Esophagus squamous epithelium (tissue), 5 donors: ENCODE measurements at regions not wholly inside any gene's neighbourhood (a gene's known extent, or its start where the extent isn't known, plus 50 kb on each side); places are given as distances from the start of the nearest gene placed in this dataset.

Source experiments
- DNase-seq: peaks from one replicate; lab custom pipeline; 2025; lab: John Stamatoyannopoulos, UW
- H3K27ac ChIP-seq, 4 donors: fragments of 200-600 bp; sonication (generic); one replicate each; pipeline ENCODE4 v1.5.1; 2016 to 2019; ENCODE audit warnings: mild to moderate bottlenecking in 1 of 4
- H3K27me3 ChIP-seq, 4 donors: fragments of 200-600 bp; sonication (generic); 1 replicate in 3 of 4; 2 replicates in 1 of 4; pipeline versions ENCODE4 v1.5.1 to v1.6.0; 2017 to 2021; ENCODE audit warnings: antibody characterized with exemption in 1 of 4
- H3K36me3 ChIP-seq, 3 donors: fragments of 200-600 bp; sonication (generic); one replicate each; pipeline ENCODE4 v1.5.1; 2016 to 2019
- H3K4me1 ChIP-seq, 3 donors: fragments of 200-600 bp; sonication (generic); one replicate each; pipeline ENCODE4 v1.5.1; 2017 to 2019
- H3K4me3 ChIP-seq, 4 donors: fragments of 200-600 bp; sonication (generic); 1 replicate in 3 of 4; 2 replicates in 1 of 4; pipeline ENCODE4 v1.5.1; 2016 to 2019; ENCODE audit warnings: mild to moderate bottlenecking in 2 of 4, moderate library complexity in 1 of 4
- H3K9me3 ChIP-seq, 3 donors: fragments of 200-600 bp; sonication (generic); one replicate each; pipeline ENCODE4 v1.5.1; 2016 to 2019
- POLR2A ChIP-seq, 4 donors: fragments of 450-650 bp; IDR thresholded peaks; one replicate each; pipeline ENCODE4 v1.6.1; 2017; ENCODE audit warnings: antibody characterized with exemption in 4 of 4, mild to moderate bottlenecking in 4 of 4, moderate library complexity in 3 of 4
- WGBS, 2 donors: methylation state at CpG; one replicate each; pipeline ENCODE4 v1.1.5; 2018; 5-methylcytosine and 5-hydroxymethylcytosine counted together
- intact Hi-C: fragments of 100-400 bp; cut with DNase I; formaldehyde crosslinking; loops from one replicate; pipeline ENCODE4 v1.15.0; 2022
- TF ChIP-seq, protein P1 (sequence below), 6 experiments: fragments of 450-650 bp in 4 of 6; fragments of 200-600 bp in 2 of 6; sonication (generic) in 2 of 6; IDR thresholded peaks; one replicate each; pipeline ENCODE4 v1.5.1; 2016 to 2019; ENCODE audit warnings: antibody characterized with exemption in 6 of 6, mild to moderate bottlenecking in 4 of 6, moderate library complexity in 4 of 6
- donor health status: DM: yes; HTN: yes; CAD: no.

DNA sequence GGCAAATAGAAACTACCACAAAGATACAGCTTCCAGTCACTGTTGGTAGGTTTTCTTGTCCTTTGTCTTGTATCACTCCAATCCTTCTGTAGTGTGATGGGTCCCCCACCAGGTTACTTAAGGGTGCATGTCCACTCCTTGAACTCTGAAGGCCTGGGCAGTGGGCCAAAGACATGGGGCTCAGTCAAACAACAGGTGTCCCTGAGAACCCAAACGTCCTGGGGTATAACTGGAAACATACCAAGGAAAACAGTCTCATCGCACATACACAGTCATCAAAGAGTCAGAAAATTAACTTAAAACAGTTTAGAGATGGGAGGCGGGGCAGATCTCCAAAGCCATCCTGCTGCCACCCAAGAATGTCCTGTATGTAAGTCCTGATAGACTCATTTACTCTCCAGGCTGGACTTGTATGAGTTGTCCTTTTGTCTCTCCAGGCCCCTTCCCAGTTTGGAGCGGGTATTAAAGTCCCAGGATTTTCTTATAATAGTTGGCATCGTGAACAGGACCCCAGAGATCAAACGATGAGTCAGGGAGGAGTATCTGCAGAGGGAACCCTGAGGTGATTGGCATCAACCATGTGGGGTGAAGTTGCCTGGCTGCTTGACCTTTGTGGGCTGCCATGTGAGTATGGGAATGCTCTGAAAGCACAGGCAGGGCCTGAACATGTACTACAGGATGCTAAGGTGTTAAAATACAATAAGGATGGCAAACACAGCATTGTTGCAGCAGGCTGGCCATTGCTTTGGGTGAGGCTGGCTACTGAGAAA, 613.2 kb upstream of the KLF12 start:
- no peak for TF ChIP-seq POLR2A (IDR thresholded peaks at IDR 0.05)
- TF ChIP-seq, protein P1, sequence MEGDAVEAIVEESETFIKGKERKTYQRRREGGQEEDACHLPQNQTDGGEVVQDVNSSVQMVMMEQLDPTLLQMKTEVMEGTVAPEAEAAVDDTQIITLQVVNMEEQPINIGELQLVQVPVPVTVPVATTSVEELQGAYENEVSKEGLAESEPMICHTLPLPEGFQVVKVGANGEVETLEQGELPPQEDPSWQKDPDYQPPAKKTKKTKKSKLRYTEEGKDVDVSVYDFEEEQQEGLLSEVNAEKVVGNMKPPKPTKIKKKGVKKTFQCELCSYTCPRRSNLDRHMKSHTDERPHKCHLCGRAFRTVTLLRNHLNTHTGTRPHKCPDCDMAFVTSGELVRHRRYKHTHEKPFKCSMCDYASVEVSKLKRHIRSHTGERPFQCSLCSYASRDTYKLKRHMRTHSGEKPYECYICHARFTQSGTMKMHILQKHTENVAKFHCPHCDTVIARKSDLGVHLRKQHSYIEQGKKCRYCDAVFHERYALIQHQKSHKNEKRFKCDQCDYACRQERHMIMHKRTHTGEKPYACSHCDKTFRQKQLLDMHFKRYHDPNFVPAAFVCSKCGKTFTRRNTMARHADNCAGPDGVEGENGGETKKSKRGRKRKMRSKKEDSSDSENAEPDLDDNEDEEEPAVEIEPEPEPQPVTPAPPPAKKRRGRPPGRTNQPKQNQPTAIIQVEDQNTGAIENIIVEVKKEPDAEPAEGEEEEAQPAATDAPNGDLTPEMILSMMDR (IDR thresholded peaks at IDR 0.05): no peak
- Histone ChIP-seq H3K9me3 (no peaks in the 10 kb centered on the region), H3K36me3 (no peaks in the 10 kb centered on the region), H3K4me3 (no peak overlapping the region), H3K27me3 (no peaks in the 10 kb centered on the region), H3K4me1 (no peaks in the 10 kb centered on the region), H3K27ac (no peak overlapping the region)
- WGBS, 2 donors: 70 to 75% methylated on average over 5 to 6 of the region's 6 CpGs
- intact Hi-C loops: no loop called here
- no peak for DNase-seq

DNA sequence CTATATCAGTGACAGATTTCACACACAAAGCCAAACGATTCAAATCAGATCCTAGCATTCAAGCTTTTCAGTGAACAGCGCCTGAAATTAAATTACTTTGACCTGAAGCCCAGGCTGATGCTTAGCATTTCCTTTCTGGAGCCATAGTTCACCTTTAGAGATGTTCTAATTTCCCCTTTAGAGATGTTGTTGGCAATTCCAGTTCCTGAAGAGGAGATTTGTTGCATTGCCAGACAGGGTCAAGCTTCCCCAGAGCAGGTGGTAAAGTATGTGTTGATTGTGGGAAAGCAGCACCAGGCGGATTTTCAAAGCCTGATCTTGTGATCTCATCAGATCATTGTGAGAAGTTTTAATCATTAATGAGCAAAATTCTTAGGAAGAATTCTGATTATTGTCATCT, 609.8 kb upstream of the KLF12 start:
- WGBS, 2 donors: 68 to 81% methylated on average over 3 of the region's 3 CpGs
- Histone ChIP-seq H3K27me3 (no peaks in the 10 kb centered on the region), H3K27ac (no peak overlapping the region), H3K36me3 (no peaks in the 10 kb centered on the region), H3K4me3 (no peak overlapping the region), H3K9me3 (no peaks in the 10 kb centered on the region), H3K4me1 (no peaks in the 10 kb centered on the region)
- no peak for DNase-seq
- TF ChIP-seq POLR2A (IDR thresholded peaks at IDR 0.05): no peak
- TF ChIP-seq, protein P1 (IDR thresholded peaks at IDR 0.05): no peak
- intact Hi-C loops: no loop called here

DNA sequence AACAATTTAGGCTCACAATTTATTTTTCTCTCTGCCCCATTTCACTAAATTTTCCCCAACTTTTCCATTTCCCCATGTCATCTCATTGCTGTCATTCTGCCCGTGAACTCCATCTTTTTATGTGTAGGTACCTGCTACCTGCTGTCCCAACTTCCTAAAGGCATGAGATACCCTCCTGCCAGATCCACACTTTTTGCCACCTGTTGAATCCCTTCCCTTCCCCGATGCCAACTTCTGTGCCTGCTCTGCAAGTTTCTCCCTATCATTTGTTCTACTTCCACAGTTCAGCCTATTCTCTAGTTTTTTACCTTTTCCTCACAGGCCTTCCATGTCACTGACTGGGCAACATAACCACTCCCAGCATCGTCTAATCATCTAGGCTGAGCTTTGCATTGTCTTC, 607.5 kb upstream of the KLF12 start:
- Histone ChIP-seq H3K27me3 (no peaks in the 10 kb centered on the region), H3K9me3 (no peaks in the 10 kb centered on the region), H3K4me3 (no peak overlapping the region), H3K27ac (no peak overlapping the region), H3K4me1 (no peaks in the 10 kb centered on the region), H3K36me3 (no peaks in the 10 kb centered on the region)
- WGBS, 2 donors: 82 to 88% methylated on average over 3 of the region's 3 CpGs
- intact Hi-C loops: no loop called here
- no peak for DNase-seq
- TF ChIP-seq POLR2A (IDR thresholded peaks at IDR 0.05): no peak
- TF ChIP-seq, protein P1 (IDR thresholded peaks at IDR 0.05): no peak

DNA sequence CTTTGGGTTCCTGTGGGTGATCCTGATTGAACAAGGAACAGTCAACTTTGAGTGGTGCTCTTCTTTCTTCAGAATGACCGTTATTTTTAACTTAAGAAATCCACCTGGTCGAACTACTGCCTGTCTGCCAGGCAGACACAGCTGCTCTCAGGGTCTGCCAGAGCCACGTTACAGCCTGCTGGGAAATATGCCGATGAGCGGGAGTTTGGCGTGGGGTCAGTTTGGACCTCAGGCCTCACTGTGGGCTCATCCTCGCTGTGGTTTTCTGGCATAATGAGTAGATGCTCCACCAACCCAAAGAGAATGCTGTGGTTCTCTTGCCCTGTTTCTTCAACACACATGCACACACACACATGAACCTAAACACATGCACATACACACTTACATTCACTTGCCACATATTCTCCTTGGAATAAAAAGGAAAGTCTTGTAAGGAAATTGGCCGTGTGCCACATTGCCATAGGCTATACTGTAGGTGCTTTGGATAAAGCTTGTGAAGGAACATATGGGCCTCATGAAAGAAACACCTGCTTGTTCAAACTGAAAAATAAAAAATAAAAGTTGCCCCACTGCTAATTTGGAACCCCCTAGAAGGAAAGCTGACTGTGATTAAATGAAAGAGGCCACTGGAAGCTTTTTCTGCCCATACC, 598.7 kb upstream of the KLF12 start:
- no peak overlapping the region for H3K27ac ChIP-seq
- TF ChIP-seq, protein P1 (IDR thresholded peaks at IDR 0.05): no peak
- no peak for TF ChIP-seq POLR2A (IDR thresholded peaks at IDR 0.05)
- 76 to 84% methylated on average over 7 to 8 of the region's 8 CpGs for WGBS, 2 donors
- DNase-seq: no peak
- intact Hi-C loops: no loop called here
- no peaks in the 10 kb centered on the region for H3K36me3 ChIP-seq
- no peaks in the 10 kb centered on the region for H3K4me1 ChIP-seq
- no peaks in the 10 kb centered on the region for H3K27me3 ChIP-seq
- H3K4me3 ChIP-seq: no peak overlapping the region
- H3K9me3 ChIP-seq: no peaks in the 10 kb centered on the region

DNA sequence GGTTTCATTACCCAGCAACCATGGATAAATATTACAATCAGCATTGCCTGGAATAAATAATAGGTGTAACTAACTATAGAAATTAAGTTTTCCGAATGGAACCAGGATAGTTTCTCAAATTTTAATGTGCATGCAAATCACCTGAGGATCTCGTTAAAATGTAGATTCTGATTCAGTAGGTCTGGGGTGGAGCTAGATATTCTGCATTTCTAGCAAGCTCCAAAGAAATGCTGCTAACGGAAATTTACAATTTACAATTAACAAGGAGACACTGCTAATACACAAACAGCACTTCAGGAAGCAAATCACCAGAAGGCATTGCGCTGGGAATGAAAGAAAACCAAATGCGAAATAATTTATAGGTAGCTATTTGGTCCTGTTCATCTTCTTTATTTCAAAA, 597.5 kb upstream of the KLF12 start:
- Histone ChIP-seq H3K27me3 (no peaks in the 10 kb centered on the region), H3K4me3 (no peak overlapping the region), H3K4me1 (no peaks in the 10 kb centered on the region), H3K27ac (no peak overlapping the region), H3K9me3 (no peaks in the 10 kb centered on the region), H3K36me3 (no peaks in the 10 kb centered on the region)
- DNase-seq: no peak
- TF ChIP-seq, protein P1 (IDR thresholded peaks at IDR 0.05): no peak
- 83% methylated on average over 5 of the region's 5 CpGs for WGBS, 2 donors
- intact Hi-C loops: no loop called here
